Uterus (tissue), 2 donors: ENCODE measurements at regions not wholly inside any gene's neighbourhood (a gene's known extent, or its start where the extent isn't known, plus 50 kb on each side); places are given as distances from the start of the nearest gene placed in this dataset.

Experiments
- POLR2A ChIP-seq, 2 donors: fragments of 450-650 bp; IDR thresholded peaks; one replicate each; pipeline ENCODE4 v1.6.1; 2016; ENCODE audit warnings: antibody characterized with exemption in 2 of 2, mild to moderate bottlenecking in 1 of 2, moderate library complexity in 1 of 2
- TF ChIP-seq, protein P1 (sequence below), 4 experiments: fragments of 200-600 bp in 2 of 4; fragments of 450-650 bp in 2 of 4; sonication (generic) in 2 of 4; IDR thresholded peaks; one replicate each; pipeline ENCODE4 v1.5.1; 2016 to 2019; ENCODE audit warnings: antibody characterized with exemption in 4 of 4, mild to moderate bottlenecking in 2 of 4, moderate library complexity in 1 of 4

DNA sequence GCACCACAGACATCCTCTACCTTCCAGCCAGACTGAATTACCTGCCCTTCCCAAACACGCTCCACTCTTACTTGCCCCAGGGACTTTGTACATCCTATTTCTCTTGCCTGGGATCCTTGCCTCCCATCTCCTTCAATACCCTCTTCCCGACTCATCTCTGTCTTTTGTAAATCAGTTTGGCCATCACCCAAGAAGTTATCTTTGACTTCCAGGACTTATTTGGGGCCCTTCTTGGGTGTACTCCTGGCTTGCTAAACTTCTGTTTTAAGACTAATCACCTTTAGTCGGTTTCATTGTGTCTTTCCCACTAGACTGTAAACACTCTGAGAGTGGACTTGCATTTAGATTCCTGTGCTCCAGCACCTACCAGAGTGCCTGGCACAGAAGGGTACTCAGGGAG lies 545.6 kb downstream of the ACTL7B start:
- TF ChIP-seq, protein P1, sequence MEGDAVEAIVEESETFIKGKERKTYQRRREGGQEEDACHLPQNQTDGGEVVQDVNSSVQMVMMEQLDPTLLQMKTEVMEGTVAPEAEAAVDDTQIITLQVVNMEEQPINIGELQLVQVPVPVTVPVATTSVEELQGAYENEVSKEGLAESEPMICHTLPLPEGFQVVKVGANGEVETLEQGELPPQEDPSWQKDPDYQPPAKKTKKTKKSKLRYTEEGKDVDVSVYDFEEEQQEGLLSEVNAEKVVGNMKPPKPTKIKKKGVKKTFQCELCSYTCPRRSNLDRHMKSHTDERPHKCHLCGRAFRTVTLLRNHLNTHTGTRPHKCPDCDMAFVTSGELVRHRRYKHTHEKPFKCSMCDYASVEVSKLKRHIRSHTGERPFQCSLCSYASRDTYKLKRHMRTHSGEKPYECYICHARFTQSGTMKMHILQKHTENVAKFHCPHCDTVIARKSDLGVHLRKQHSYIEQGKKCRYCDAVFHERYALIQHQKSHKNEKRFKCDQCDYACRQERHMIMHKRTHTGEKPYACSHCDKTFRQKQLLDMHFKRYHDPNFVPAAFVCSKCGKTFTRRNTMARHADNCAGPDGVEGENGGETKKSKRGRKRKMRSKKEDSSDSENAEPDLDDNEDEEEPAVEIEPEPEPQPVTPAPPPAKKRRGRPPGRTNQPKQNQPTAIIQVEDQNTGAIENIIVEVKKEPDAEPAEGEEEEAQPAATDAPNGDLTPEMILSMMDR (IDR thresholded peaks at IDR 0.05), result no peak
- TF ChIP-seq POLR2A (IDR thresholded peaks at IDR 0.05), result no peak
